ENCODE measurements at regions not wholly inside any gene's neighbourhood (a gene's known extent, or its start where the extent isn't known, plus 50 kb on each side); places are given as distances from the start of the nearest gene placed in this dataset.
"Not testable (repeated sequence)": the region's sequence is repeated elsewhere in the genome, so short reads cannot be mapped to it uniquely, and the experiment has no call there.

DNA sequence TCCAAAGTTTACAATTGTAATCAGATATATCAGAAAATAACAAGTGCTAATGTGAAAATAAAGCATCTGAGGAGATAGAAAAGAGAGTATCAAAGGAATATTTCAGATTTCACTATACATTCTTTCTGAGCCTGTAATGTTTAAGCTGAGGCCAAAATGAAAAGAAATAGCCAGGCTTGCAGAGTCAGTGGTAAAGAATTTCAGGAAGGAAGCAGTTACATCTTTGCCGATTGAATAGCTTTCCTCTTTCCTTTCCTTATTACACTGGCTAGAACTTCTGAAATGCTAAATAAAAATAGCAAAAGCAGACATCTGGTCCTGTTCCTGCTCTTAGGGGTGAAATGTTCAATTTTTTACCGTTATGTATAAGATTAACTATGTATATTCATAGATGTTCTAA lies 1441.6 kb upstream of the PCDH7 start:
- no peak for DNase-seq (ENCODE audit: low read depth in 4 of 4, low spot score in 3 of 4)

DNA sequence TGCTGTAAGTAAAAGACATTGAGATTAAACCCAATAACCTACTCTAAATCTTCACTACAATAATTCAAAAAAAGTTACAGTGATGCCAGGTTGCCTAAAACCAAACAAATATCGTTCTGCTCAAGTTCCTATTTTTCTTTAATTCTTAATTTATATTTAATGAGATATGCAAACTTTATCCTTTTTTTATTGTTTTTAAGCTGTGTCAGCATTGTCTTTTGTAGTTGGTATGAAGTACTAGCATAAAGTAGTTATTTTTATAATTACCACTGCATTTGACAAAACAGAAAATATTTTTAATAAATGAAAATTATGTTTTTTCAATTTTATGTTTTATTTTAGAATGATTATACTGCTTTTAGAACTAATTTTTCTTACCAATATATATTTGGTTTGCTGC lies 1431.1 kb upstream of the PCDH7 start:
- DNase-seq (ENCODE audit: low read depth in 4 of 4, low spot score in 3 of 4), result no peak

DNA sequence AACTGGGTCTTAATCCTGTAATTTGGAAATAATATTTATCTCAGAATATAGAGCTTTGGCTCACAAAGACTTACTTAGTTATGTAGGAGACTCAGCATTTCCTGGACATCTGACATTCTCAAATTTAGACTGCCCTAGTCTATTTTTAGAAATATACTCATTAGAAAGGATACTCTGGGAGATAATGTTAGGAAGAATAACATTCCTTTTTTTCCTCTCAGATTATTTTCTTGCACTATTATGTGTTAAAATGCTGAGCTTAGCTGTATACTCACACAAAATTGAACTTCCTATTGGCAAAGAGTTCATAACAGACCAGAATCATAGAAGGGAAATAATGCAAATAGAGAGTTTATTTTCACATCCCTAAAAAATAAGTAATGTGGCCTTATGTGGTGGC lies 1424.9 kb upstream of the PCDH7 start:
- DNase-seq (ENCODE audit: low read depth in 4 of 4, low spot score in 3 of 4), result no peak

DNA sequence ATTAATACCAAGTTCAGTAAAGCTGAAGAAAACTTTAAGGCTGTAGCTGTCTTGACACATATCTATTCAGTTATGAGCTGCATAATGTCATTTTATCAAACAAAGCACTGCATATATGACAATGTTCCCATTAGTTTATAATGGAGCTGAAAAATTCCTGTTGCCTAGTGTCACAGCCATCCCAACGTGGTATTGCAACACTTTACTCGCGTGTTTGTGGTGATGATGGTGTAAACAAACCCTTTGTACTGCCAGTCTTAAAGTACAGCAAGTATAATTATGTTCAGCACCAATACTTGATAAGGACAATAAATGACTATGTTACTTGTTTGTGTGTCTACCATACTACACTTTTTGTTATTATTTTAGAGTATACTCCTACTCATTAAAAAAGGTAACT lies 1415.6 kb upstream of the PCDH7 start:
- DNase-seq (ENCODE audit: low read depth in 4 of 4, low spot score in 3 of 4), result no peak

DNA sequence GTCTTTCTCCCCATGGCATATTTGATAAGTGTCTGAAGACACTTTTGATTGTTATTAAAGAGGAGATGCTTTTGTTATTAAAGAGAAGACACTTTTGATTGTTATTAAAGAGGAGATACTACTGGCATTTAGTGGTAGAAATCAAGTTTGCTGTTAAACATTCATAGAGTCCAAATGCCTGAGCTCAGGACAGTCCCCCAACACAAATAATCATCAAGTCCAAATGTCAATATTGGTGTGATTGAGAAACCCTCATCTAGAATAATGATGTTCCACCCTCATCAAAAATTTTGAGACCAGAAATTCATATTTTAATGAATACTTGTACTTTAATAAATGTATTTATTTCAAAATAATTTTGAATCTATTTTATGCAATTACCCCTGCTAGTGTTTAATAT lies 1412.9 kb upstream of the PCDH7 start:
- no peak for DNase-seq (ENCODE audit: low read depth in 4 of 4, low spot score in 3 of 4)

DNA sequence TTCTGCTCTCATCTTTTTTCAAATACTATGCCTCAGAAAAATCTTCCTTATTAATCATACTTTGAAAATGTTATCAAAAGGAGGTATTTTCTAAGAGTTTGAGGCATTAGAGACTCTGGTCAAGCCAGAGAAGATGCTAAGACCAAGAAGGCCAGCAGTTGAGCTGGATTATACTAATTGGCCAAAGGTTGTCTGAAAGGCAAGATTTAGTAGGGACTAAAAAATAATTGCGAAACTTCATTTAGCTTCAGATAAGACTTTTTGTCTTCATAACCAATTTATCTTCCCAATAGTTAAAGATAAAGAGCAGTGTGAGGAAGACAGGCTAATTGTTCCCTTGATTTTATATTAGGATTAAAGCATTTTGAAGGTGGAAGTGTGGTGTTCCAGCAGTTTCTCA lies 1412.4 kb upstream of the PCDH7 start:
- DNase-seq (ENCODE audit: low read depth in 4 of 4, low spot score in 3 of 4), result no peak

DNA sequence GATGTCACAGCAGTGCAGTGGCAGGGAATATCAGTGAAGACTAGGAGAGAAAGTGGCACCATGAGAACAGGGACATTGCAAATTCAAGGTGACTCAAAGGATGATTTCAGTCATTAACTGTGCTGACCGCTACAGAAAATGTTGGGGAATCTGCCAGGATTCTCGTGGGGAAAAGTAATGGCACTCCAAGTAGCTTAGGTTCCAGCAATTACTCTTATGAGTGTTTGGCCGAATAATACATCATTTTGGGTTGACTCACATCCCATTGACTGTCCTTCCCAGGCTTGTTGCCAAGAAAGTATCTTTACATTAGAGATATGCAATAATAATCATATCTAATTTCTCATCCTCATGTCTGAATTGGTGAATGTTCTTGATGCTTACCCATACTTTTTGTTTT lies 1411.1 kb upstream of the PCDH7 start:
- DNase-seq (ENCODE audit: low read depth in 4 of 4, low spot score in 3 of 4), result no peak

DNA sequence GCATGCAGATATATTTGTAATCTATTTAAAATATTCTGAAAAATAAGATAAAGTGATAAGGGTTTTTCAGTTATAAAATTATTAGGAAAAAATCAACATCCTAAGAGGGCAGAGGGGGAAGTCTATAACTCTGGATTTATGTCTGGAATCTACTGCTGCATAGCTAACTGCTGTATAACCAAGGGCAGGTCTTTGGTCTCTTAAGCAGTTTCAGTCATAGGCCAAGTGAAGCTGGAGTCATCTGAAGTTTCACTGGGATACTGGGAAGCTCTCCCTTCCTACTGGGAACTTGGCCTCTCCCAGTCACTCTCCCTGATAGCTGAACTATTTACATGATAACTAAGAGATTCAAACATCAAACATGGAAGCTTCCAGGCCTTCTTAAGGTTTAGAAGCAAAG lies 1409.9 kb upstream of the PCDH7 start:
- no peak for DNase-seq (ENCODE audit: low read depth in 4 of 4, low spot score in 3 of 4)

DNA sequence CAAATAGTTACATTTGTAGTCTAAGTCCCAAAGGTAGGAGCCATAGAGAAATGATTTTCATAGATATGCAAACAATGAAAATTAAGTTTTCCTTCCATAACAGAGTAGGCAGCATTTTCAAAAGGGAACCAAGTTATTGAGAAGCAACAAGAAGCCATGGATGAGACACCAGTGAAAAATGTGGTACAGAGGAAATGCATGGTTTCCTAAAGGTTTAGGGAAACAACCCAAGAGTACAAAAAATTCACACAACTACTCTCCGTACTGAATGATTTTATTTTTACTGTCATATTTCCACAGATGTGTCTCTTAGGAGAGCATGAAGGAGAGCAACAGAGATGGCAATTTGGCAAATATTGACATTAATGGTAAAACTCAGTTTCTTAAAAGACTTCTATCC lies 1408.9 kb upstream of the PCDH7 start:
- DNase-seq (ENCODE audit: low read depth in 4 of 4, low spot score in 3 of 4), result no peak

DNA sequence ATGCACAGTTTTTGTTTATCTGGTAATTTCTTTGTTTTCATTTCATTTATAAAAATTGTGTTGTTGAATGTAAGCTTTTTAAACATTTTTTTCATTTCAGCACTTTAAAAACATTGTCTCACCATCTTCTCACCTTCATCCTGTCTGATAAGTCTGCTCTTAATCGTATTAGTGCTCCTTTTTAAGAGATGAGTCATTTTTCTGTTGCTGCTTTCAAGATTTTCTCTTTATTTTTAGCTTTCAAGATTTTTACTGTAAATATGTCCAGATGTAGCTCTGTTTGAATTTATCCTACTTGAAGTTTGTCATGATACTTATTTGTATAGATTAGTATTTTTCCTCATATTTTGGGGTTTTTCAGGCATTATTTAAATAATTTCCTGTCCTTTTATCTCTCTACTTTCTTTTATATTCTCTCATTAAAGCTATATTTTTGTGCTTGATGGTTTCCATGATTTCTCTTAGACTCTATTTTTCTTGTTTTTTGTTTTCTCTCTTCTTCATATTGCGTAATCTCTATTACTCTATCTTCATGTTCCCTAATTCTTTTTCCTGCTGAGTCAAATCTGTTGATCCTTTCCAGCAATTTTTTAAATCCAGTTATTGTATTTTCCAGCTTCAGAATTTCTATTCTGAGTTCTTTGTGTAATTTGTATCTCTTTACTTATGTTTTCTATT lies 1400.4 kb upstream of the PCDH7 start:
- no peak for DNase-seq (ENCODE audit: low read depth in 4 of 4, low spot score in 3 of 4)

DNA sequence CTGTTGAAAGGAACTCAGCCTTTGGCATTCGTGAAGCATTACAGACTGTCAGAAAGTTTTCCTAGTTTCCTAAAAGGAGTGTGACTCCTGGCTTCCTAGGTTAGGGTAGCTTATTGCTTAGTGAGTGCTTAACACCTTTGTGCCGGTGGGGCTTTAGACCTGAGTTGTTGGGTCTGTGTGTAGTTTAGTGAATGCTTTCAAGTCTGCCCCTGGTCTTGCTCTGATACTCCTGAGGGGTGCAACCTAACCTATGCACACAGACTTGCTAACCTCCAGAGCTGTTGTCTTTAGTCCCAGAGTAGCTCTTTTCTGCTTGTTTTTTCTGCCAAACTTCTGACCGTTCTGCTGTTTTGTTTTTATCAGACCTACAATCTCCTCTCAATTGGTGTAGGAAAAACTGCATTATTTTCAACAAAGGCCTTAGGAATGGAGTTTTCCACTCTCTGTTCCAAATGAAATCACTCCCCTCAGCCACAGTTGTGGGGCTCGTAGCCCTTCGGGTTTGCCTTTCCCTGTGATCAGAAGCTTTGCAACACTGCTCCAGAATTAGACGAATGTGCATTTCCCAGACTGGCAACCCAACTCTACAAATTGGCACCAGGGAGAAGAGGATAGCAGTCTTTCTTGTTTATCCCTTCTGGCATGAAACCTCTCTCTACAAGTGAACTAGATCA lies 1399.1 kb upstream of the PCDH7 start:
- no peak for DNase-seq (ENCODE audit: low read depth in 4 of 4, low spot score in 3 of 4)

DNA sequence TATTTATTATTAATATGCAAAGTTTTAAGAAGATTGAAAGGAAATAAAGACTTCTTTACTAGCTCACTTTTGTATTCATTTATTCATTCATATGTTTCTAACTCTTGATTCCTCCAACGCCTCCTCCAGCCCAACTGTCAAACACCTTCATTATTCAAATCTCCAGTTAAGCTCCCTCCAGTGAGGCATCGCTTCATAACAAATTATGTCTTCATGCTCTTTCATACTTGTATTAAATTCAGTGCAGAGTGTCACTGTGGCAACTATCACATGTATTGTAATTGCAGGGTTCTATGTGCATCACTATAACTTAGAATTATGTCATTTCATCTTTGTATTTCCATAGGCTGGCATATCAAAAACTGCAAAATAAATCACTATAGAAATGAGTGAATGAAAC lies 1394.2 kb upstream of the PCDH7 start:
- DNase-seq (ENCODE audit: low read depth in 4 of 4, low spot score in 3 of 4), result no peak

DNA sequence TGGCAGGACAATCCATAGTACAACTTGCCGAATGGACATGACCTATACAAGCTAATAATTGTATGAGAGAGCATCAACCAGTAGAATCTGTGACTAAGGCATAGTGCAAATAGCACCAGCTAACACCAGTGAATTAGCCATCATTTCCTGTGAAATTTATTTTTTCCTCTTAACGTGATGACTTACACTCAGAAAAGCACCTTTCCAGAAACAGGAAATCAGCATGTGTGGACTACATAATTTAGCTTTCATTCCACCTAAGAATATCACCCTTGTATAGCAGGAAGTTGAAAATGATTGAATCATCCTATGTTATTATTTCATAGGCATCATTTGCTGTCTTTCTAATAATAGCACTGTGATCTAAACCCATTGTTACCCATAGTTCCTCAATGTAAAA lies 1393.4 kb upstream of the PCDH7 start:
- no peak for DNase-seq (ENCODE audit: low read depth in 4 of 4, low spot score in 3 of 4)

DNA sequence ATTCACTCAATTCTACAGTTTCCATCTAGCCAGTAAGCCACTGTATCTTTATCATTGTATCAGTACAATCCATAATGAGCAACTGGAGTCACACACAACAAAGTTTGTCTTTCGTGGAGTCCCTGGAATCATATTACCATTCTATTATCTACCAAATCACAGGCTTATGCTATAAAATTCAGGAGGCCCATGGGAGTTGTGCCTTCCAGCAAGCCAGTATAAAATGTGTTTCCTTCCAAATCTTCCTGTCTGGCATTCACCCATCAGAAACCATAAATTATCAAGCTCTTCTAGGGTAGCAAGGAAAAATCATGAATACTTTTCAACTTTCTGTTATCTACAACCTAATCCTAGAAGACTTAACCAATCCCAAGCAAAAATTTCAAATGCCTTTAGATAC lies 1383.3 kb upstream of the PCDH7 start:
- no peak for DNase-seq (ENCODE audit: low read depth in 4 of 4, low spot score in 3 of 4)

DNA sequence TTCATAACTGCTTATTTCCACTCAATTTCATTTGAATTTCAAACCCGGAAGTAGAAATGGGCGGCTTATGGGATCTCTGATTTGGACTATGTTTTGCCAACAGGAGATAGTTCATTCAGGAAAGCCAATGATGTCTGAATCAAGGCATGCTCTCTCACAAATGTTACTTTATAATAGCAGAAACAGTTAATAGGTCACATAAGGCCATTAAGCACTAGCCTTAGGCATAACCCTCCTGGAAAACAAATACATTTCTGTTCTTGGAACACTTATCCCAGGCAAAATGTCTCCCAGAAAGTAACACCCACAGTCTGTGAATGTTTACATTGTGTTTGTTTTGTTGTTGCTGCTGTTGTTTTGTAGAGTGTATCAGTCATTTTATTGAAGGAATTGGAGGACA lies 1347.2 kb upstream of the PCDH7 start:
- no peak for DNase-seq (ENCODE audit: low read depth in 4 of 4, low spot score in 3 of 4)

DNA sequence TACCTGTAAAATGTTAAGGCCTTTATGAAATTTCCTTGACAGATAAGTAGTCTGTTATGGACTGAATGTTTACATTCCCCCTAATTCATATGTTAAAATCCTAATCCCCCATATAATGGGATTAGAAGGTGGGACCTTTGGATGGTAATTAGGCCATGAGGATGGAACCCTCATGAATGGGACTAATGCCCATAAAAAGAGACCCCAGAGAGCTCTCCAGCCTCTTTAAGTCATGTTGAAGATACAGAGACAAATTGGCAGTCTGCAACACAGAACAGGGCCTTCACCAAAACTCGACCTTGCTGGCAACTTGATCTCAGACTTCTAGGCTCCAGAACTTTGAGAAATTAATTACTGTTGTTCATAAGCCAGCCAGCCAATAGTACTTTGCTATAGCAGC lies 1344.5 kb upstream of the PCDH7 start:
- DNase-seq (ENCODE audit: low read depth in 4 of 4, low spot score in 3 of 4), result no peak

DNA sequence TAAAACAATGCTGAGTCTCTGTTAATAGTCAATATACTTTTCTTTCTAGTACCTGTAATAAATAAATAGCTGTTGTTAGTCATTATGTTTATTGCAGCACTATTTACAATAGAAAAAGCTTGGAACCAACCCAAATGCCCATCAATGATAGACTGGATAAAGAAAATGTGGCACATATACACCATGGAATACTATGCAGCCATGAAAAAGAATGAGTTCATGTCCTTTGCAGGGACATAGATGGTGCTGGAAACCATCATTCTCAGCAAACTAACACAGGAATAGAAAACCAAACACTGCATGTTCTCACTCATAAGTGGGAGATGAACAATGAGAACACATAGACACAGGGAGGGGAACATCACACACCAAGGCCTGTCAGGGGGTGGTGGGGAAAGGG lies 1341.9 kb upstream of the PCDH7 start:
- DNase-seq (ENCODE audit: low read depth in 4 of 4, low spot score in 3 of 4), result not testable (repeated sequence)

DNA sequence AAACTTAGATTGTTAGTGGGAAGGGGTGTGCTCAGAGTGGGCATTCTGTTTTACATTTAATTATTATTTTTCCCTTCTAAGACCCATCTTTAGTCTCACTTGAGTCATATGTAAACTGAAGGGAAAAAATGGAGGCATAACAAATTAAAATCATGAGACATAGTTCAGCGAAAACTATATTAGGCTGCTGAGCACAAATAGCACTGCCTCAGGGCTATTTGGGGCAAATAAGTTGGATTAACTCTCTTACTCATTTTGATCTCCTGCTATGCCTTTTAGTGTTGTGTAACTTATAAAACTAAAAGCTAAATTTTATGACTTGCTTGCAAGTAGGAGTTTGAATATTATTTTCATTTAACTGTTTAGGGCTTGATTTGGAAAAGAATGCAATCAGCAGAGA lies 1329.2 kb upstream of the PCDH7 start:
- DNase-seq (ENCODE audit: low read depth in 4 of 4, low spot score in 3 of 4), result no peak

DNA sequence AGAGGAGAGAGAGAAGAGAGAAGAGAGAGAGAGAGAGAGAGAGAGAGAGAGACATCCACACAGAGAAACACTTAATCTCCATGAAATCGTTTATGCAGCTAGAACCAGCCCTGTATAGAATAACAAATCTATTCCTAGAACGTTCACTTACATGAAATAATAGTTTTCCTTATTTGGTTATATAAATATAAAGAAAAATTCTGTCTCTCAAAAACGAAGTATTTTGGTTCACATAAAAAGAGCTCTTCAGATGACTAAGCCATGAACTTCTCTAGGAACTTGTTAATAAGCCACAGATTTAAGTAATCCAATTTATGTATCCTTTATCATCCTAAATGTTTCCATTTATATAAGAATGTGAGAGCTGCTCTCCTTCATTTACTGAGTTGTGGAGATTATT lies 1315.1 kb upstream of the PCDH7 start:
- DNase-seq (ENCODE audit: low read depth in 4 of 4, low spot score in 3 of 4), result no peak

DNA sequence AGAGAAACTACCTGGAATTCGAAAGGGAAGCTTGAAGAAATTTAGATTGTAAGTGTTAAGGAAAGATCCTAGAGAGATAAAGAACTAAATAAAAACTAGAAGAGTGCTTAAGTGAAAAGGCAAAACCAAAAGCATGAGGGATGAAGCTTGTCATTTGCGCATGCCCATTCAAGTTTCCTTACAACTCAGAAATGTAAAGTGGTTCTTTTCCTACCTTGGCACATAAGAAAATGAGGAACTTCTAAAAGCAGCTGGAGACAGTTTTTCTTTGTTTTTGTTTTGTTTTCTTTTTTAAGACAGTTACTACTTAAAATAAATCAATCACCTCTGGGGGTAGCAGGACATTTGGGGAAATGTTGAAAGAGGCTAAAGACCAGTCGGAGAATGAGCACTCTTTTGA lies 1304.4 kb upstream of the PCDH7 start:
- no peak for DNase-seq (ENCODE audit: low read depth in 4 of 4, low spot score in 3 of 4)

DNA sequence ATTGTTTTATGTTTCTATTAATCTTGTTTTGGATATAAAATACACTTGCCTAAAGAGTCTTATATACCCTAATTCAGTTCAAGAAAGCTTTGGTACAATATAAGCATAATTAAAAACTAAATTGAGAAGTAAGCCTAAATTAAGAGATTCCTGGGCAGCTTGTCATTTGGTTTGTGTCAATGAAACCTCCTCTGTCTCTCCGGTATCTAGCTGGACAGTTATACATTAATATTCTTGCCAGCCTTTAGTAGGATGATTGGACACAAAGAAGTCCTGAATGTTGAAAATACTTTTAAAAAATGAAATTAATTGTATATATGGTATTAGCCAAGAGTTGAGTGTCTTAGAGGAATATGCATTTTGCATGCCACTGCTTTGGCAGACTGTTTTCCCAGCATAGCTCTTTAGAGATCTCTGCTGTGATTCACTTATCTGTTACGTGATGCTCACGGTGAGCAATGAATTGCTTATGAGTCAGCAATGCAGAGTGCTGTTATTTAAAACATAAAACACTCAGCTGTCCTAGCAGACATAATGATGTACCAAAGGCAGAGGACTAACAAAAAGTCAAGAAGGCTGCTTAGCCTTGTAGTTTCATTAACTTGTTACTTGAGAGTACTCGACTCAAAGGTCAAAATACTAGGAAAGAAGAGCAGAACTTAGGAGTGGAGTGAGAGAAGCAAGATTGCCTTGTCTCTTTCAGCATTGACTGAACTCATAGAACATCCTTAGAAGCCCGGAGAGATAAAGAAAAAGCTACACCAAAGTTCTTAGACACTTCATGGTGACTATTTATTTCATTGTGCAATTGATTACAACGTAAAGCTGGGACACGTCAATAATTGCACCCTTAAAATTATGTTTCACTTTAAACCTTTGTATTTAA lies 1296.1 kb upstream of the PCDH7 start:
- DNase-seq (ENCODE audit: low read depth in 4 of 4, low spot score in 3 of 4), result no peak

DNA sequence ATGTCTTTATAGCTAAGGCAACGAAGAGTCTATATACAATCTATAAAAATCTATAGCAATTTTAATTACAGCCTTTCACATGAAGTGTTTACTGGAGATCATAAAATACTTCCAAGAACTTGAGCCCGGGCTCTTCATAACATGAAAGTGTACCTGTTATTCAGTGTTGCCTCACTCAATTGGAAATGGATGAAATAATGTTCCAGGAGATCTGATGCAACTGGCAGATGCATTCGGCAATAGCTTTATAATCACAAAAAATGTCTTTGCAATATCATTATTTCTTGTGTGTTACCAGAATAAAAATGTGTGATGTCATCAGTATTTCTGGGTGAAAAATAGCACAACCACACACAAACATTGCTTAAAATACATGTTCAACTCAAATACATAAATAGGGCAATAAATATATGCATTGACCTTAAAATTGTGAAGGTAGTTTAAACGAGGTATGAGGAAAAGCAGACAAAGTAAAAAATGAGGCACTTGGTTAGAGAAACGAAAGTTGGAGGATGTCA lies 1266.8 kb upstream of the PCDH7 start:
- DNase-seq (ENCODE audit: low read depth in 4 of 4, low spot score in 3 of 4), result no peak
